ENCODE measurements at regions not wholly inside any gene's neighbourhood (a gene's known extent, or its start where the extent isn't known, plus 50 kb on each side); places are given as distances from the start of the nearest gene placed in this dataset.

- no peak overlapping the region for H2AFZ ChIP-seq (ENCODE audit: low read depth, low read length)
- no peak overlapping the region for H3K4me3 ChIP-seq (ENCODE audit: low read depth in 1 of 2, low read length in 2 of 2)
- DNase-seq (no peak), ATAC-seq (ENCODE audit: insufficient read depth, low read depth) (peak; percentile 89)
- no peak overlapping the region for H3K9ac ChIP-seq (ENCODE audit: low read depth, low read length)
- H3K27ac ChIP-seq (ENCODE audit: low read length): no peak overlapping the region
- no peaks in the 10 kb centered on the region for H3K79me2 ChIP-seq (ENCODE audit: insufficient read depth, low read length)
- peaks cover 8% of the 10 kb centered on the region for H3K27me3 ChIP-seq (ENCODE audit: insufficient read depth, low read length, poor library complexity)
- H3K4me1 ChIP-seq (ENCODE audit: insufficient read depth, low read length): peaks cover 10% of the 10 kb centered on the region
- no peaks in the 10 kb centered on the region for H3K36me3 ChIP-seq (ENCODE audit: insufficient read depth, low read length)
- no peak overlapping the region for H3K4me2 ChIP-seq (ENCODE audit: insufficient read depth, low read length)
- H4K20me1 ChIP-seq (ENCODE audit: insufficient read depth, low read length): no peaks in the 10 kb centered on the region
- TF ChIP-seq EZH2 (IDR thresholded peaks at IDR 0.05; ENCODE audit: borderline replicate concordance, low read depth, low read length, severe bottlenecking): no peak
- no peak for TF ChIP-seq CTCF (IDR thresholded peaks at IDR 0.05; ENCODE audit: borderline replicate concordance, extremely low read depth, low read length, poor library complexity, severe bottlenecking)
- no peaks in the 10 kb centered on the region for H3K9me3 ChIP-seq (ENCODE audit: insufficient read depth, low read length, severe bottlenecking)
These were observed 116.7 kb downstream of the SPCS3 start for GRCh38 chr4:176436293-176436973.

GRCh38 chr4:176437756-176438155 lies 118.0 kb downstream of the SPCS3 start:
- Histone ChIP-seq H3K79me2 (ENCODE audit: insufficient read depth, low read length) (no peaks in the 10 kb centered on the region), H3K4me2 (ENCODE audit: insufficient read depth, low read length) (no peak overlapping the region), H4K20me1 (ENCODE audit: insufficient read depth, low read length) (no peaks in the 10 kb centered on the region), H3K9me3 (ENCODE audit: insufficient read depth, low read length, severe bottlenecking) (no peaks in the 10 kb centered on the region), H3K36me3 (ENCODE audit: insufficient read depth, low read length) (no peaks in the 10 kb centered on the region), H3K4me3 (ENCODE audit: low read depth in 1 of 2, low read length in 2 of 2) (no peak overlapping the region), H3K4me1 (ENCODE audit: insufficient read depth, low read length) (peaks cover 10% of the 10 kb centered on the region), H3K9ac (ENCODE audit: low read depth, low read length) (no peak overlapping the region), H3K27ac (ENCODE audit: low read length) (no peak overlapping the region), H3K27me3 (ENCODE audit: insufficient read depth, low read length, poor library complexity) (peaks cover 4% of the 10 kb centered on the region), H2AFZ (ENCODE audit: low read depth, low read length) (no peak overlapping the region)
- no peak for TF ChIP-seq EZH2 (IDR thresholded peaks at IDR 0.05; ENCODE audit: borderline replicate concordance, low read depth, low read length, severe bottlenecking)
- no peak for TF ChIP-seq CTCF (IDR thresholded peaks at IDR 0.05; ENCODE audit: borderline replicate concordance, extremely low read depth, low read length, poor library complexity, severe bottlenecking)
- ATAC-seq (ENCODE audit: insufficient read depth, low read depth) (no peak), DNase-seq (no peak)

GRCh38 chr4:176438401-176438800 lies 118.6 kb downstream of the SPCS3 start:
- no peaks in the 10 kb centered on the region for H4K20me1 ChIP-seq (ENCODE audit: insufficient read depth, low read length)
- no peak overlapping the region for H3K4me3 ChIP-seq (ENCODE audit: low read depth in 1 of 2, low read length in 2 of 2)
- no peak overlapping the region for H2AFZ ChIP-seq (ENCODE audit: low read depth, low read length)
- H3K4me2 ChIP-seq (ENCODE audit: insufficient read depth, low read length): no peak overlapping the region
- H3K4me1 ChIP-seq (ENCODE audit: insufficient read depth, low read length): peaks cover 10% of the 10 kb centered on the region
- no peaks in the 10 kb centered on the region for H3K79me2 ChIP-seq (ENCODE audit: insufficient read depth, low read length)
- TF ChIP-seq EZH2 (IDR thresholded peaks at IDR 0.05; ENCODE audit: borderline replicate concordance, low read depth, low read length, severe bottlenecking): no peak
- TF ChIP-seq CTCF (IDR thresholded peaks at IDR 0.05; ENCODE audit: borderline replicate concordance, extremely low read depth, low read length, poor library complexity, severe bottlenecking): no peak
- H3K9me3 ChIP-seq (ENCODE audit: insufficient read depth, low read length, severe bottlenecking): no peaks in the 10 kb centered on the region
- no peak for DNase-seq
- H3K27me3 ChIP-seq (ENCODE audit: insufficient read depth, low read length, poor library complexity): peaks cover 7% of the 10 kb centered on the region
- no peaks in the 10 kb centered on the region for H3K36me3 ChIP-seq (ENCODE audit: insufficient read depth, low read length)
- H3K9ac ChIP-seq (ENCODE audit: low read depth, low read length): no peak overlapping the region
- ATAC-seq (ENCODE audit: insufficient read depth, low read depth): no peak
- H3K27ac ChIP-seq (ENCODE audit: low read length): no peak overlapping the region

Data from DND-41 (cell line).